WTC11 (cell line): ENCODE measurements at regions not wholly inside any gene's neighbourhood (a gene's known extent, or its start where the extent isn't known, plus 50 kb on each side); places are given as distances from the start of the nearest gene placed in this dataset.

Source experiments
- ATAC-seq: fragments of 200-7000 bp; cut with Tn5 transposase; 2 replicates; pipeline ENCODE4 v1.10.0; 2021; ENCODE audit warnings: mild to moderate bottlenecking, moderate library complexity
- CTCF ChIA-PET: fragments of 300-600 bp; sonication (Branson Sonifier 250); formaldehyde crosslinking; loops from one replicate; lab custom pipeline; 2021; ENCODE audit warnings: antibody characterized with exemption; lab: Charles Lee
- POLR2A ChIA-PET: fragments of 350-600 bp; sonication (Branson Sonifier 250); formaldehyde crosslinking; loops from one replicate; lab custom pipeline; 2021; ENCODE audit warnings: antibody characterized with exemption; lab: Charles Lee
- DNase-seq: peaks from one replicate; pipeline ENCODE4 v3.0.0; 2021; ENCODE audit warnings: low spot score
- H3K27ac Mint-ChIP-seq: 2 replicates; pipeline ENCODE4 v1.8.0; 2021; ENCODE audit warnings: mixed read lengths
- H3K27me3 Mint-ChIP-seq: 2 replicates; pipeline ENCODE4 v1.8.0; 2021; ENCODE audit warnings: low read depth, mild to moderate bottlenecking, moderate library complexity, mixed read lengths
- H3K36me3 Mint-ChIP-seq: 2 replicates; pipeline ENCODE4 v1.8.0; 2021; ENCODE audit warnings: mixed read lengths
- H3K4me1 Mint-ChIP-seq: 2 replicates; pipeline ENCODE4 v1.8.0; 2022; ENCODE audit warnings: mixed read lengths
- H3K4me3 Mint-ChIP-seq: 2 replicates; pipeline ENCODE4 v1.8.0; 2021; ENCODE audit warnings: mild to moderate bottlenecking, moderate library complexity, mixed read lengths
- H3K9me3 Mint-ChIP-seq: 2 replicates; pipeline ENCODE4 v1.8.0; 2021; ENCODE audit warnings: mixed read lengths
- ELF4 ChIP-seq: sonication (generic); formaldehyde crosslinking; IDR thresholded peaks from 2 replicates; pipeline ENCODE4 v1.8.1; 2022; ENCODE audit warnings: low read depth, mild to moderate bottlenecking, moderate library complexity, missing genetic modification reagents
- GABPB1 ChIP-seq: sonication (generic); formaldehyde crosslinking; IDR thresholded peaks from 2 replicates; pipeline ENCODE4 v1.8.1; 2023; ENCODE audit warnings: mild to moderate bottlenecking, missing genetic modification reagents
- MXD4 ChIP-seq: fragments of 250-450 bp; sonication (Bioruptor Pico); IDR thresholded peaks from 2 replicates; pipeline ENCODE4 v1.8.0; 2021; ENCODE audit warnings: mild to moderate bottlenecking, moderate library complexity, borderline replicate concordance
- PRRX2 ChIP-seq: fragments of 250-450 bp; sonication (Bioruptor Pico); IDR thresholded peaks from 2 replicates; pipeline ENCODE4 v1.8.0; 2021; ENCODE audit warnings: mild to moderate bottlenecking
- TP53 ChIP-seq: sonication (generic); formaldehyde crosslinking; IDR thresholded peaks from 2 replicates; pipeline ENCODE4 v1.8.1; 2023; ENCODE audit warnings: mild to moderate bottlenecking, missing genetic modification reagents
- TF ChIP-seq, protein P1 (sequence below): sonication (generic); formaldehyde crosslinking; IDR thresholded peaks from 2 replicates; pipeline ENCODE4 v1.8.1; 2023; ENCODE audit warnings: mild to moderate bottlenecking, moderate library complexity, missing genetic modification reagents
- TF ChIP-seq, protein P2 (sequence below): sonication (generic); formaldehyde crosslinking; IDR thresholded peaks from 2 replicates; pipeline ENCODE4 v1.8.0; 2023; ENCODE audit warnings: mild to moderate bottlenecking, missing genetic modification reagents
- TF ChIP-seq, protein P3 (sequence below): sonication (generic); formaldehyde crosslinking; IDR thresholded peaks from 2 replicates; pipeline ENCODE4 v1.8.1; 2023; ENCODE audit warnings: mild to moderate bottlenecking, missing genetic modification reagents, moderate library complexity
- TF ChIP-seq, protein P4 (sequence below): sonication (generic); formaldehyde crosslinking; conservative IDR thresholded peaks from 2 replicates; pipeline ENCODE4 v1.8.1; 2023; ENCODE audit warnings: mild to moderate bottlenecking, low read depth, missing genetic modification reagents, moderate library complexity
- TF ChIP-seq, protein P5 (sequence below): sonication (generic); formaldehyde crosslinking; IDR thresholded peaks from 2 replicates; pipeline ENCODE4 v1.8.1; 2023; ENCODE audit warnings: mild to moderate bottlenecking, missing genetic modification reagents, moderate library complexity
- TF ChIP-seq, protein P6 (sequence below): sonication (generic); formaldehyde crosslinking; IDR thresholded peaks from 2 replicates; pipeline ENCODE4 v1.8.0; 2022; ENCODE audit warnings: mild to moderate bottlenecking, missing genetic modification reagents

DNA sequence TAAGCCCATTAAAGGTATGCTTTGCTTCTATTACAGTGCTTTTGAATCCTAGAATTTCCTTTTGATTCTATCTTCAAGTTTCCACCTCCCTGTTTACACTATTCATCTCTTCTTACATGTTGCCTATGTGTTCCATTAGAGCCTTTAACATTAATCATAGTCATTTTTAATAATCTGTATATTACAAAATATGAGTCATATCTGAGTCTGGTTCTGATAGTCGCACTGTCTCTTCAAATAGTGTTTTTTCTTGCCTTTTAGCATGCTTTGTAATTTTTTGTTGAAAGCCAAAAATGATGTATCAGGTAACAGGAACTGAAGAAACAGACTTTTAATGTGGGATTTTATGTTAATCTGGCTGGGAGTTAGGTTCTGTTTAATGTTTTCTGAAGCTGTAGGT lies 68.4 kb downstream of the DNAAF9 start (continued):
- TF ChIP-seq, protein P1, sequence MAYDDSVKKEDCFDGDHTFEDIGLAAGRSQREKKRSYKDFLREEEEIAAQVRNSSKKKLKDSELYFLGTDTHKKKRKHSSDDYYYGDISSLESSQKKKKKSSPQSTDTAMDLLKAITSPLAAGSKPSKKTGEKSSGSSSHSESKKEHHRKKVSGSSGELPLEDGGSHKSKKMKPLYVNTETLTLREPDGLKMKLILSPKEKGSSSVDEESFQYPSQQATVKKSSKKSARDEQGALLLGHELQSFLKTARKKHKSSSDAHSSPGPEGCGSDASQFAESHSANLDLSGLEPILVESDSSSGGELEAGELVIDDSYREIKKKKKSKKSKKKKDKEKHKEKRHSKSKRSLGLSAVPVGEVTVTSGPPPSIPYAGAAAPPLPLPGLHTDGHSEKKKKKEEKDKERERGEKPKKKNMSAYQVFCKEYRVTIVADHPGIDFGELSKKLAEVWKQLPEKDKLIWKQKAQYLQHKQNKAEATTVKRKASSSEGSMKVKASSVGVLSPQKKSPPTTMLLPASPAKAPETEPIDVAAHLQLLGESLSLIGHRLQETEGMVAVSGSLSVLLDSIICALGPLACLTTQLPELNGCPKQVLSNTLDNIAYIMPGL = no peak

DNA sequence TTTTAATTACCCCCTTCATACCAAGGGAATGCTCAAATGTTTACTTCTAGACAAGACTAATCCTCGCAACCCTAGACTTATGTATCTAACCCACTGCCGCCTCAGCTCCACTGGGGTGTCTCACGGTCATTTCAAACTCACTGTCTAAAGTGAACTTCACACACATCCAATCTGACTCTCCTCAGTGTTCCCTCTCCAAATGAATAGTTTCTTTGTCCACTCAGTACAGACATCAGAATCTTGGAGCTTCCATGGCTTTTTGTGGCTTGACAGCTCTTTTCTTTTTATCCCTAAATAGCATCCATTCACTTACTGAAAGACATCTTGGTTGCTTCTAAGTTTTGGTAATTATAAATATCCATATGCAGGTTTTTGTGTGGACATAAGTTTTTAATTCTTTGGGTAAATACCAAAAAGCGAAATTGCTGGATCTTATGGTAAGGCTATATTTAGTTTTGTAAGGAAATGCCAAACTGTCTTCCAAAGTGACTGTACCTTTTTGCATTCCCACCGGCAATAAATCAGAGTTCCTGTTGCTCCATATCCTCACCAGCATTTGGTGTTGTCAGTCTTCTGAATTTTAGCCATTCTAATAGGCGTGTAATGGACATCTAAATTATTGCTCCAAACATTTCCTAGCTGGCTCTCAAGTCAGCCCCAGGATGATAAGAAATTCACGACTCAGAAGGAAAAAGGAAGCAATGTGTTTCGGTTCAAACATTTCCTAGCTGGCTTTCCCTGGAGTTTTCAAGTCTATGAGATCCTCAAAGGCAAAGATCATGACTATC lies 73.1 kb downstream of the DNAAF9 start:
- no peak overlapping the region for H3K27ac Mint-ChIP-seq
- no peak overlapping the region for H3K4me3 Mint-ChIP-seq
- H3K27me3 Mint-ChIP-seq = no peaks in the 10 kb centered on the region
- CTCF ChIA-PET = interaction anchor here (0.6 kb wide), 1 partner anchor 114 kb away, joined by 3 read pairs; no protein-coding TSS in a partner anchor
- no peaks in the 10 kb centered on the region for H3K9me3 Mint-ChIP-seq
- no peaks in the 10 kb centered on the region for H3K4me1 Mint-ChIP-seq
- POLR2A ChIA-PET = no interaction called here
- DNase-seq = no peak
- H3K36me3 Mint-ChIP-seq = peaks cover 19% of the 10 kb centered on the region
- no peak for ATAC-seq
- no peak for TF ChIP-seq PRRX2
- TF ChIP-seq, protein P2, sequence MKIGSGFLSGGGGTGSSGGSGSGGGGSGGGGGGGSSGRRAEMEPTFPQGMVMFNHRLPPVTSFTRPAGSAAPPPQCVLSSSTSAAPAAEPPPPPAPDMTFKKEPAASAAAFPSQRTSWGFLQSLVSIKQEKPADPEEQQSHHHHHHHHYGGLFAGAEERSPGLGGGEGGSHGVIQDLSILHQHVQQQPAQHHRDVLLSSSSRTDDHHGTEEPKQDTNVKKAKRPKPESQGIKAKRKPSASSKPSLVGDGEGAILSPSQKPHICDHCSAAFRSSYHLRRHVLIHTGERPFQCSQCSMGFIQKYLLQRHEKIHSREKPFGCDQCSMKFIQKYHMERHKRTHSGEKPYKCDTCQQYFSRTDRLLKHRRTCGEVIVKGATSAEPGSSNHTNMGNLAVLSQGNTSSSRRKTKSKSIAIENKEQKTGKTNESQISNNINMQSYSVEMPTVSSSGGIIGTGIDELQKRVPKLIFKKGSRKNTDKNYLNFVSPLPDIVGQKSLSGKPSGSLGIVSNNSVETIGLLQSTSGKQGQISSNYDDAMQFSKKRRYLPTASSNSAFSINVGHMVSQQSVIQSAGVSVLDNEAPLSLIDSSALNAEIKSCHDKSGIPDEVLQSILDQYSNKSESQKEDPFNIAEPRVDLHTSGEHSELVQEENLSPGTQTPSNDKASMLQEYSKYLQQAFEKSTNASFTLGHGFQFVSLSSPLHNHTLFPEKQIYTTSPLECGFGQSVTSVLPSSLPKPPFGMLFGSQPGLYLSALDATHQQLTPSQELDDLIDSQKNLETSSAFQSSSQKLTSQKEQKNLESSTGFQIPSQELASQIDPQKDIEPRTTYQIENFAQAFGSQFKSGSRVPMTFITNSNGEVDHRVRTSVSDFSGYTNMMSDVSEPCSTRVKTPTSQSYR = no peak
- TF ChIP-seq, protein P3, sequence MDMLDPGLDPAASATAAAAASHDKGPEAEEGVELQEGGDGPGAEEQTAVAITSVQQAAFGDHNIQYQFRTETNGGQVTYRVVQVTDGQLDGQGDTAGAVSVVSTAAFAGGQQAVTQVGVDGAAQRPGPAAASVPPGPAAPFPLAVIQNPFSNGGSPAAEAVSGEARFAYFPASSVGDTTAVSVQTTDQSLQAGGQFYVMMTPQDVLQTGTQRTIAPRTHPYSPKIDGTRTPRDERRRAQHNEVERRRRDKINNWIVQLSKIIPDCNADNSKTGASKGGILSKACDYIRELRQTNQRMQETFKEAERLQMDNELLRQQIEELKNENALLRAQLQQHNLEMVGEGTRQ (CRISPR knock-in tag) = no peak
- TF ChIP-seq, all 79 proteins: peak for 0

DNA sequence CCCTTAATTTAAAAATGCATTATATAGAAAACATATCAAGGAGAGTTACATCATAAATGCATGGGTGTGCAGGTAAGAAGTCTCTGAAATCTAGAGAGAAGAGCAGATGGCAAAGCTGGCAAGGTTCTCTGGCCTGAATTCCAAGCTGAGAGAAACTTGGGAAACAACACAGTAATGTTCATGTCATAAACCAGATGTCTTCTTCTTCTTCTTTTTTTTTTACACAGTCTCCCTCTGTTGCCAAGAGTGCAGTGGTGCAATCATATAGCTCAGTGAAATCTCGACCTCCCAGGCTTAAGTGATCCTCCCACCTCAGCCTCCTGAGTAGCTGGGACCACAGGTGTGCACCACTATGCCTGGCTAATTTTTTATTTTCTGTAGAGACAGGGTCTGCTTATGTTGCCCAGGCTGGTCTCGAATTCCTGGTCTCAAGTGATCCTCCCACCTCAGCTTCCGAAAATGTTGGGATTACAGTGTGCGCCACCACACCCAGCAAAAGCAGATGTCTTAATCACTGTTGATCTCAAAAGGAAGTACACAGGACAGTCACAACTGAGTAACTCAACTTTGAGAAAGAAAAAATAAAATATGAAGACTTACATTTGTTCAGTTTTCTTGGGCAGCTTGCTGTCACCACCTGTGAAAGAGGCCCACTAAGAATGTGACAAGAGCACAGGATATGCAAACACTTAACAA lies 77.3 kb downstream of the DNAAF9 start:
- POLR2A ChIA-PET = interaction anchor here (0.9 kb wide), 1 partner anchor 283 kb away, joined by 3 read pairs; no protein-coding TSS in a partner anchor
- Mint-ChIP-seq H3K27me3 (no peaks in the 10 kb centered on the region), H3K9me3 (no peaks in the 10 kb centered on the region), H3K36me3 (peaks cover 11% of the 10 kb centered on the region; the same call in 1 of the 2 replicates), H3K4me1 (no peaks in the 10 kb centered on the region)
- ATAC-seq = no peak
- TF ChIP-seq, protein P1 = no peak
- TF ChIP-seq, protein P4, sequence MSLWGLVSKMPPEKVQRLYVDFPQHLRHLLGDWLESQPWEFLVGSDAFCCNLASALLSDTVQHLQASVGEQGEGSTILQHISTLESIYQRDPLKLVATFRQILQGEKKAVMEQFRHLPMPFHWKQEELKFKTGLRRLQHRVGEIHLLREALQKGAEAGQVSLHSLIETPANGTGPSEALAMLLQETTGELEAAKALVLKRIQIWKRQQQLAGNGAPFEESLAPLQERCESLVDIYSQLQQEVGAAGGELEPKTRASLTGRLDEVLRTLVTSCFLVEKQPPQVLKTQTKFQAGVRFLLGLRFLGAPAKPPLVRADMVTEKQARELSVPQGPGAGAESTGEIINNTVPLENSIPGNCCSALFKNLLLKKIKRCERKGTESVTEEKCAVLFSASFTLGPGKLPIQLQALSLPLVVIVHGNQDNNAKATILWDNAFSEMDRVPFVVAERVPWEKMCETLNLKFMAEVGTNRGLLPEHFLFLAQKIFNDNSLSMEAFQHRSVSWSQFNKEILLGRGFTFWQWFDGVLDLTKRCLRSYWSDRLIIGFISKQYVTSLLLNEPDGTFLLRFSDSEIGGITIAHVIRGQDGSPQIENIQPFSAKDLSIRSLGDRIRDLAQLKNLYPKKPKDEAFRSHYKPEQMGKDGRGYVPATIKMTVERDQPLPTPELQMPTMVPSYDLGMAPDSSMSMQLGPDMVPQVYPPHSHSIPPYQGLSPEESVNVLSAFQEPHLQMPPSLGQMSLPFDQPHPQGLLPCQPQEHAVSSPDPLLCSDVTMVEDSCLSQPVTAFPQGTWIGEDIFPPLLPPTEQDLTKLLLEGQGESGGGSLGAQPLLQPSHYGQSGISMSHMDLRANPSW (CRISPR knock-in tag) = no peak
- TF ChIP-seq, protein P5, sequence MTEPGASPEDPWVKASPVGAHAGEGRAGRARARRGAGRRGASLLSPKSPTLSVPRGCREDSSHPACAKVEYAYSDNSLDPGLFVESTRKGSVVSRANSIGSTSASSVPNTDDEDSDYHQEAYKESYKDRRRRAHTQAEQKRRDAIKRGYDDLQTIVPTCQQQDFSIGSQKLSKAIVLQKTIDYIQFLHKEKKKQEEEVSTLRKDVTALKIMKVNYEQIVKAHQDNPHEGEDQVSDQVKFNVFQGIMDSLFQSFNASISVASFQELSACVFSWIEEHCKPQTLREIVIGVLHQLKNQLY (CRISPR knock-in tag) = no peak
- TF ChIP-seq TP53 (CRISPR knock-in tag) (no peak), ELF4 (CRISPR knock-in tag) (no peak), GABPB1 (CRISPR knock-in tag) (no peak), MXD4 (CRISPR knock-in tag) (no peak)
- TF ChIP-seq, protein P6, sequence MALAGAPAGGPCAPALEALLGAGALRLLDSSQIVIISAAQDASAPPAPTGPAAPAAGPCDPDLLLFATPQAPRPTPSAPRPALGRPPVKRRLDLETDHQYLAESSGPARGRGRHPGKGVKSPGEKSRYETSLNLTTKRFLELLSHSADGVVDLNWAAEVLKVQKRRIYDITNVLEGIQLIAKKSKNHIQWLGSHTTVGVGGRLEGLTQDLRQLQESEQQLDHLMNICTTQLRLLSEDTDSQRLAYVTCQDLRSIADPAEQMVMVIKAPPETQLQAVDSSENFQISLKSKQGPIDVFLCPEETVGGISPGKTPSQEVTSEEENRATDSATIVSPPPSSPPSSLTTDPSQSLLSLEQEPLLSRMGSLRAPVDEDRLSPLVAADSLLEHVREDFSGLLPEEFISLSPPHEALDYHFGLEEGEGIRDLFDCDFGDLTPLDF = no peak
- TF ChIP-seq, all 79 proteins: peak for 0
- Mint-ChIP-seq H3K4me3 (no peak overlapping the region), H3K27ac (no peak overlapping the region)
- DNase-seq = no peak
- CTCF ChIA-PET = interaction anchor here (0.6 to 1.7 kb wide), 7 partner anchors 11 to 323 kb away, joined by 3 to 8 read pairs (median 4); no protein-coding TSS in a partner anchor
